ENCODE measurements at regions not wholly inside any gene's neighbourhood (a gene's known extent, or its start where the extent isn't known, plus 50 kb on each side); places are given as distances from the start of the nearest gene placed in this dataset.
"Not testable (repeated sequence)": the region's sequence is repeated elsewhere in the genome, so short reads cannot be mapped to it uniquely, and the experiment has no call there.

DNA sequence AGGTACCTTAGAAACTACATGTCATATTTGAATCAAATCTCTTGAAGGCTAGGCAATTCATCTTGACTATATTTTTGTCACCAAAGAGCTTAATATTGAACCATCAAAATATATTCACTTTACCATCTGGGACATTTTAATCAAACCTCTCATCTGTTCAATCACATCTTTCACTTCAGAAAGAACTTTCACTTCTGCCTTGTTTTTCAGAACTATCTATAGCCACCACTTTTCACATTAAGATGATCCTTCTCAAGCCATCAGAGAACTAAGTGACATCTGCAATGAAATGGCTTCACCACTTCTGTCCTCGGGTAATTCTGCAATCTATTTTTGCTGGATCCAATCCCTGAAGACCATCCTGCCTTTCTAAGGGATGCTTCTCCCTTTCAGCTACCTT lies 57.8 kb downstream of the OR2B2 start:
- WGBS, 10 experiments: 100% methylated on average over 1 of the region's 1 CpG; no CpG with 5 or more reads in 6 of the 10 experiments
- Histone ChIP-seq H3K27ac (no peak overlapping the region), H3K4me1 (replicated peaks in 1 of 2) (no peaks in the 10 kb centered on the region), H3K4me3 (no peak overlapping the region)
- ATAC-seq (replicated peaks in 6 of 8): no peak
- in situ Hi-C loops (cut with MboI; ENCODE audit: low pct_unique_long_range_greater_than_20kb in 2 of 9, low sequenced_read_pairs in 9 of 9, unreplicated experiment in 9 of 9): loop anchor here in 1 of 9 experiments (25.0 kb wide), 1 partner anchor 1817 kb away; a partner anchor contains a TSS

- in situ Hi-C loops (cut with MboI; ENCODE audit: low pct_unique_long_range_greater_than_20kb in 2 of 9, low sequenced_read_pairs in 9 of 9, unreplicated experiment in 9 of 9): loop anchor here in 1 of 9 experiments (25.0 kb wide), 1 partner anchor 1814 kb away; a partner anchor contains a TSS
- ATAC-seq (replicated peaks in 6 of 8): no peak
- Histone ChIP-seq H3K4me3 (no peak overlapping the region), H3K27ac (no peak overlapping the region), H3K4me1 (replicated peaks in 1 of 2) (no peaks in the 10 kb centered on the region)
Observed at GRCh38 chr6:27851440-27851839, 60.8 kb downstream of the OR2B2 start.

DNA sequence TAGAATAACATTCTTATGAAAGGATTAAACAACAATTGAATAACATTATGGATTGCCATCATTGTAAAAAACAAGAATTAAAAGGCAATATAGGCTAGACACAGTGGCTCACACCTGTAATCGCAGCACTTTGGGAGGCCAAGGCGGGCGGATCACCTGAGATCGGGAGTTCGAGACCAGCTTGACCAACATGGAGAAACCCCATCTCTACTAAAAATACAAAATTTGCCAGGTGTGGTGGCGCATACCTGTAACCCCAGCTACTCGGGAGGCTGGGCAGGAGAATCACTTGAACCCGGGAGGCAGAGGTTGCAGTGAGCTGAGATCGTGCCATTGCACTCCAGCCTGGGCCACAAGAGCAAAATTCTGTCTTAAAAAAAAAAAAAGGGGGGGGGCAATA lies 63.2 kb downstream of the OR2B2 start:
- in situ Hi-C loops (cut with MboI; ENCODE audit: low pct_unique_long_range_greater_than_20kb in 2 of 9, low sequenced_read_pairs in 9 of 9, unreplicated experiment in 9 of 9); H3K4me1 ChIP-seq (replicated peaks in 1 of 2); ATAC-seq (replicated peaks in 6 of 8); H3K4me3 ChIP-seq; H3K27ac ChIP-seq: not testable (repeated sequence)
- WGBS, 10 experiments: 86 to 100% (median 100%) methylated on average over 1 to 5 of the region's 9 CpGs; no CpG with 5 or more reads in 1 of the 10 experiments

GRCh38 chr6:27847706-27848105 lies 64.5 kb downstream of the OR2B2 start:
- ATAC-seq (replicated peaks in 6 of 8): peak in 1 of 8 experiments; percentile 73
- WGBS, 10 experiments: 44 to 100% (median 86%) methylated on average over 2 to 3 of the region's 3 CpGs; no CpG with 5 or more reads in 2 of the 10 experiments

GRCh38 chr6:27840572-27840971 lies 71.6 kb downstream of the OR2B2 start:
- WGBS, 10 experiments: 89 to 100% (median 97%) methylated on average over 2 to 3 of the region's 3 CpGs; no CpG with 5 or more reads in 1 of the 10 experiments
- no peak for ATAC-seq (replicated peaks in 6 of 8)
- no peak overlapping the region for H3K27ac ChIP-seq
- in situ Hi-C loops (cut with MboI; ENCODE audit: low pct_unique_long_range_greater_than_20kb in 2 of 9, low sequenced_read_pairs in 9 of 9, unreplicated experiment in 9 of 9): no loop called here
- peaks cover 0 to 5% of the 10 kb centered on the region in 2 donors for H3K4me1 ChIP-seq (replicated peaks in 1 of 2)
- H3K4me3 ChIP-seq: peak overlapping the region in 2 of 5 donors; percentile 72 to 83

More at GRCh38 chr6:27847706-27848105, 64.5 kb downstream of the OR2B2 start:
- Histone ChIP-seq H3K4me1 (replicated peaks in 1 of 2) (no peaks in the 10 kb centered on the region), H3K27ac (no peak overlapping the region), H3K4me3 (no peak overlapping the region)
- in situ Hi-C loops (cut with MboI; ENCODE audit: low pct_unique_long_range_greater_than_20kb in 2 of 9, low sequenced_read_pairs in 9 of 9, unreplicated experiment in 9 of 9): no loop called here

GRCh38 chr6:27839626-27840475 lies 72.3 kb downstream of the OR2B2 start:
- in situ Hi-C loops (cut with MboI; ENCODE audit: low pct_unique_long_range_greater_than_20kb in 2 of 9, low sequenced_read_pairs in 9 of 9, unreplicated experiment in 9 of 9): no loop called here
- H3K4me3 ChIP-seq: peak overlapping the region; percentile 72 to 86 (median 82)
- WGBS, 10 experiments: 5 to 80% (median 12%) methylated on average over 1 to 12 of the region's 12 CpGs; no CpG with 5 or more reads in 1 of the 10 experiments
- peaks cover 3 to 12% of the 10 kb centered on the region in 2 donors for H3K4me1 ChIP-seq (replicated peaks in 1 of 2)
- H3K27ac ChIP-seq: no peak overlapping the region
- no peak for ATAC-seq (replicated peaks in 6 of 8)

DNA sequence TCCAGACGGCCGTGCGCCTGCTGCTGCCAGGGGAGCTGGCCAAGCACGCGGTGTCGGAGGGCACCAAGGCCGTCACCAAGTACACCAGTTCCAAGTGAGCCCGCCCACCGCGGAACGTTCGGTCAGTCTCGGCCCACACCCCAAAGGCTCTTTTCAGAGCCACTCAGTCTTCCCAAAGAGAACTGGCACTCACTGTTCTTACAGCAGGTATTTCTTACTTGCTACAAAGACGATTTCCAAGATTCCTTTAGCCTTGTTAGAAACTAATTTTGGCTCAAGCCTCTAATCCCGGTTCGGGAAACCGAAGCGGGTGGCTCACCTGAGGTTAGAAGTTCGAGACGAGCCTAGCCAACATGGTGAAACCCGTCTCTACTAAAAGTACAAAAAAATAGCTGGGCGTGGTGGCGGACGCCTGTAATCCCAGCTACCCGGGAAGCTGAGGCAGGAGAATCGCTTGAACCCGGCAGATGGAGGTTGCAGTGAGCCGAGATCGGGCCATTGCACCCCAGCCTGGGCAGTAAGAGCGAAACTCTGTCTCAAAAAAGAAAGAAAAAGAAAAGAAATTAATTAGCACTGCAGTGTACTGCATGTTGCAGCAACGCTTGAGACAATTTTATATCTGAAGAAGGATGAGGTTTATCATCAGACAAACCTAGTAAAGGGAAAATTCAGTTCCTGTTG lies 73.1 kb downstream of the OR2B2 start:
- ATAC-seq (replicated peaks in 6 of 8): peak; percentile 4 to 15 (median 9)
- in situ Hi-C loops (cut with MboI; ENCODE audit: low pct_unique_long_range_greater_than_20kb in 2 of 9, low sequenced_read_pairs in 9 of 9, unreplicated experiment in 9 of 9): no loop called here
- Histone ChIP-seq H3K4me1 (replicated peaks in 1 of 2) (peaks cover 4 to 18% of the 10 kb centered on the region in 2 donors), H3K27ac (peak overlapping the region; percentile 81 to 93), H3K4me3 (peak overlapping the region; percentile 72 to 86 (median 82))
- 0 to 60% (median 1%) methylated on average over 1 to 19 of the region's 31 CpGs; no CpG with 5 or more reads in 1 of the 10 experiments for WGBS, 10 experiments

- peaks cover 4 to 18% of the 10 kb centered on the region in 2 donors for H3K4me1 ChIP-seq (replicated peaks in 1 of 2)
- peak; percentile 74 to 86 (median 82) for ATAC-seq (replicated peaks in 6 of 8)
- in situ Hi-C loops (cut with MboI; ENCODE audit: low pct_unique_long_range_greater_than_20kb in 2 of 9, low sequenced_read_pairs in 9 of 9, unreplicated experiment in 9 of 9): no loop called here
Observed at GRCh38 chr6:27838058-27838944, 73.9 kb downstream of the OR2B2 start.

GRCh38 chr6:27837625-27838057 lies 74.6 kb downstream of the OR2B2 start:
- peak; percentile 3 to 24 (median 16) for ATAC-seq (replicated peaks in 6 of 8)
- H3K4me1 ChIP-seq (replicated peaks in 1 of 2): peaks cover 4 to 18% of the 10 kb centered on the region in 2 donors
- 0 to 10% (median 0%) methylated on average over 2 to 11 of the region's 11 CpGs for WGBS, 10 experiments
- H3K27ac ChIP-seq: peak overlapping the region; percentile 98 to 99
- in situ Hi-C loops (cut with MboI; ENCODE audit: low pct_unique_long_range_greater_than_20kb in 2 of 9, low sequenced_read_pairs in 9 of 9, unreplicated experiment in 9 of 9): no loop called here
- peak overlapping the region; percentile 72 to 86 (median 82) for H3K4me3 ChIP-seq

More at GRCh38 chr6:27838058-27838944, 73.9 kb downstream of the OR2B2 start:
- Histone ChIP-seq H3K27ac (peak overlapping the region; percentile 98 to 99), H3K4me3 (peak overlapping the region; percentile 72 to 86 (median 82))
- WGBS, 10 experiments: 0 to 2% (median 0%) methylated on average over 7 to 18 of the region's 66 CpGs; no CpG with 5 or more reads in 3 of the 10 experiments

DNA sequence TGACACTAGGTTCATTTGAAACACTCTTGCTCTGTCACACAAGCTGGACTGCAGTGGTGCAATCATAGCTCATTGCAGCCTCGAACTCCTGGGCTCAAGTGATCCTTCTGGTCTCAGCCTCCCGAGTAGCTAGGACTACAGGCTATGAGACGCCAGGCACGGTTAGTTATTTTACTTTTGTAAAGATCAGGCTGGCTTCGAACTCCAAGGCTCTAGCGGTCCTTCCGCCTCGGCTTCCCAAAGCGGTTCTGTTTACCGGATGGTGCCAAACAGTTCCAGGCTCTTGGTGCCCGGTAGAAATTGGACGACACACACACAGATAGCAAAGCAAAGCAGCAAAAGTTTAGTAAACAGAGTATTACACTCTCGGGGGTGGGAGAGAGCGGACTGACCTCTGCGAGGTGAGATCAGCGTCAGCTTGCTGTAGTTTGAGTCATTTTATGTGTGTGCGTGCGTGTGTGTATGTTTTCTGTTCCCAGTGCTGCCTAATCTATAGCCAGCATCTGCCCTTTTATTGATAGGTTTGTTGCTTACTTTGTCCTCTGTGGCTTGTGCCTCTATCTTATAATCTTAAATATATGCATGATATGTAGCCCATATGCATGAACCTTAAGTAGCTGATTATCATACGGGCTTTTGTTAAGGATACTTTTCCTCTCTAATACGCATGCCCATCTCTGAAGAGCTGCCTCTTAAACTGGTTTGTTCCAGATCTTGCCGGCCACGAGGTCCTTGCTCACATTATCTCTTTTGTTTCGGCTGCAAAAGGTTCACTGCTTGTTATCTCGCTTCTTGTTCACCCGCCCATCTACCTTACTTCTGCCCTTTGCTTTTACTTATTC lies 75.2 kb downstream of the OR2B2 start:
- in situ Hi-C loops (cut with MboI; ENCODE audit: low pct_unique_long_range_greater_than_20kb in 2 of 9, low sequenced_read_pairs in 9 of 9, unreplicated experiment in 9 of 9): no loop called here
- ATAC-seq (replicated peaks in 6 of 8): peak; percentile 28 to 70 (median 61)
- H3K27ac ChIP-seq: peak overlapping the region; percentile 98 to 99
- H3K4me3 ChIP-seq: peak overlapping the region; percentile 72 to 86 (median 82)
- WGBS, 10 experiments: 0 to 3% (median 0%) methylated on average over 3 to 23 of the region's 25 CpGs
- peaks cover 4 to 24% of the 10 kb centered on the region in 2 donors for H3K4me1 ChIP-seq (replicated peaks in 1 of 2)

DNA sequence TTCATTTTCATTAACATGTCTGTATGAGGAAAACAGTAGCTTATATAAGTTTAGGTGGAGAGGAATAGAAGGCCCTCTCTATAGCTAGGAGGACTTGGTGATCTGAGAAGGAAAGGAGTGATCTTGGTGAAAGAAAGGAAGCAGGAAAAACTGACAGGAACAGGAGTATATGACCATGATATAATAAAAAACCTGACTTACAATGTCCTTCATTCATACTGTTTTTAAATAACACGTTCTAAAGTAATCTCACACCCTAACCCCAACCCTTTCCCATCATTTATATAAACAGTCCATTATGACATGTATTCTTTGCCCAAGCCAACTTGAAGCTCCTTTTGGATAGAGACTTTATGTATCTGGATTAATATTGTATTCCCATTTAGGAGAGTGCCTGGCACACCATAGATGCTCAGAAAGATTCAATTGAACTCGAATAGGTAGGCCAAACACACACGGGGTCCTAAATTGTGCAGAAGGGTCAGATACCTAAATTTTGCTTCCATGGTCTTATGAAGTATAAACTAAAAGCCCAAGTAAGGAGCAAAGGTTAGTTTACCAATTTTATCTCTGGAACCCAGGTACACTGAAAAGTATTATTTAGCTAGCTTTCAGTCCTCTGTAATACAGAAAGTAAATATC lies 75.9 kb downstream of the OR2B2 start:
- H3K4me3 ChIP-seq: peak overlapping the region; percentile 72 to 86 (median 82)

More for the DNA sequence above, 75.9 kb downstream of the OR2B2 start:
- WGBS, 10 experiments: 7 to 50% (median 26%) methylated on average over 1 to 3 of the region's 3 CpGs; no CpG with 5 or more reads in 1 of the 10 experiments
- in situ Hi-C loops (cut with MboI; ENCODE audit: low pct_unique_long_range_greater_than_20kb in 2 of 9, low sequenced_read_pairs in 9 of 9, unreplicated experiment in 9 of 9): no loop called here
- no peak for ATAC-seq (replicated peaks in 6 of 8)
- Histone ChIP-seq H3K4me1 (replicated peaks in 1 of 2) (peaks cover 4 to 26% of the 10 kb centered on the region in 2 donors), H3K27ac (peak overlapping the region; percentile 98 to 99)

Data from motor neuron (in vitro differentiated cells).